Uterus (tissue), 2 donors: ENCODE measurements at regions not wholly inside any gene's neighbourhood (a gene's known extent, or its start where the extent isn't known, plus 50 kb on each side); places are given as distances from the start of the nearest gene placed in this dataset.

ENCODE experiments used
- CTCF ChIP-seq, 4 experiments: fragments of 200-600 bp in 2 of 4; fragments of 450-650 bp in 2 of 4; sonication (generic) in 2 of 4; IDR thresholded peaks; one replicate each; pipeline ENCODE4 v1.5.1; 2016 to 2019; ENCODE audit warnings: antibody characterized with exemption in 4 of 4, mild to moderate bottlenecking in 2 of 4, moderate library complexity in 1 of 4
- POLR2A ChIP-seq, 2 donors: fragments of 450-650 bp; IDR thresholded peaks; one replicate each; pipeline ENCODE4 v1.6.1; 2016; ENCODE audit warnings: antibody characterized with exemption in 2 of 2, mild to moderate bottlenecking in 1 of 2, moderate library complexity in 1 of 2

- no peak for TF ChIP-seq CTCF (IDR thresholded peaks at IDR 0.05)
- TF ChIP-seq POLR2A (IDR thresholded peaks at IDR 0.05) = no peak
These were observed 713.6 kb downstream of the PLCL1 start for GRCh38 chr2:198517976-198518375.
